H9 (cell line): ENCODE measurements at regions not wholly inside any gene's neighbourhood (a gene's known extent, or its start where the extent isn't known, plus 50 kb on each side); places are given as distances from the start of the nearest gene placed in this dataset.

ENCODE experiments used
- DNase-seq: peaks from one replicate; pipeline ENCODE4 v3.0.0-alpha.2; 2017
- H2AFZ ChIP-seq: one replicate; pipeline ENCODE4 v1.6.1; 2013; ENCODE audit warnings: mild to moderate bottlenecking, low read length, control low read depth, moderate library complexity
- H2AK5ac ChIP-seq: 2 replicates; pipeline ENCODE4 v1.6.1; 2013; ENCODE audit warnings: low read length, control low read depth, mixed read lengths; ENCODE audit not compliant: insufficient read length
- H2BK120ac ChIP-seq: one replicate; pipeline ENCODE4 v1.6.1; 2013; ENCODE audit warnings: low read depth, mild to moderate bottlenecking, low read length, control low read depth, inconsistent platforms; ENCODE audit not compliant: poor library complexity, severe bottlenecking
- H2BK12ac ChIP-seq: 2 replicates; pipeline ENCODE4 v1.6.1; 2013; ENCODE audit warnings: low read length, control low read depth, mixed read lengths, low read depth; ENCODE audit not compliant: insufficient read length
- H2BK15ac ChIP-seq: 2 replicates; pipeline ENCODE4 v1.6.1; 2013; ENCODE audit warnings: low read depth, low read length, control low read depth
- H2BK20ac ChIP-seq: one replicate; pipeline ENCODE4 v1.6.1; 2013; ENCODE audit warnings: low read depth, mild to moderate bottlenecking, low read length, control low read depth, inconsistent platforms; ENCODE audit not compliant: poor library complexity, severe bottlenecking
- H2BK5ac ChIP-seq: 2 replicates; pipeline ENCODE4 v1.6.1; 2013; ENCODE audit warnings: low read length, control low read depth, mixed read lengths; ENCODE audit not compliant: insufficient read length
- H3K14ac ChIP-seq: 2 replicates; pipeline ENCODE4 v1.6.1; 2013; ENCODE audit warnings: low read length, control low read depth; ENCODE audit not compliant: insufficient read depth
- H3K18ac ChIP-seq: 2 replicates; pipeline ENCODE4 v1.6.1; 2013; ENCODE audit warnings: low read depth, mild to moderate bottlenecking, mixed read lengths, low read length, control low read depth; ENCODE audit not compliant: insufficient read length
- H3K23ac ChIP-seq: 2 replicates; pipeline ENCODE4 v1.6.1; 2013; ENCODE audit warnings: low read length, control low read depth, mixed read lengths, low read depth; ENCODE audit not compliant: insufficient read length
- H3K23me2 ChIP-seq: 2 replicates; pipeline ENCODE4 v1.6.1; 2013; ENCODE audit warnings: low read depth, mild to moderate bottlenecking, mixed read lengths, low read length, control low read depth; ENCODE audit not compliant: insufficient read length, poor library complexity, severe bottlenecking
- H3K27ac ChIP-seq: 2 replicates; pipeline ENCODE4 v1.5.1; 2013; ENCODE audit warnings: low read length, control low read depth, mixed read lengths, low read depth; ENCODE audit not compliant: insufficient read length
- H3K27me3 ChIP-seq: 2 replicates; pipeline ENCODE4 v1.6.1; 2013; ENCODE audit warnings: low read length, control low read depth, inconsistent platforms; ENCODE audit not compliant: insufficient read depth
- H3K4ac ChIP-seq: 2 replicates; pipeline ENCODE4 v1.6.1; 2013; ENCODE audit warnings: low read depth, mild to moderate bottlenecking, control low read depth, inconsistent platforms, low read length, moderate library complexity
- H3K4me1 ChIP-seq: 2 replicates; pipeline ENCODE4 v1.6.1; 2013; ENCODE audit warnings: low read length, control low read depth, inconsistent platforms; ENCODE audit not compliant: insufficient read depth
- H3K4me2 ChIP-seq: 2 replicates; pipeline ENCODE4 v1.6.1; 2013; ENCODE audit warnings: low read length, control low read depth, mixed read lengths; ENCODE audit not compliant: insufficient read length, insufficient read depth
- H3K56ac ChIP-seq: 2 replicates; pipeline ENCODE4 v1.6.1; 2013; ENCODE audit warnings: low read depth, mild to moderate bottlenecking, mixed read lengths, low read length, control low read depth; ENCODE audit not compliant: insufficient read length
- H3K79me1 ChIP-seq: 2 replicates; pipeline ENCODE4 v1.6.1; 2013; ENCODE audit warnings: low read depth, mild to moderate bottlenecking, moderate library complexity, low read length, control low read depth, inconsistent platforms; ENCODE audit not compliant: insufficient read depth, poor library complexity, severe bottlenecking
- H3K79me2 ChIP-seq: 2 replicates; pipeline ENCODE4 v1.6.1; 2013; ENCODE audit warnings: low read length, control low read depth, inconsistent platforms; ENCODE audit not compliant: insufficient read depth
- H3K9ac ChIP-seq: 2 replicates; pipeline ENCODE4 v1.6.1; 2013; ENCODE audit warnings: low read length, control low read depth, mixed read lengths; ENCODE audit not compliant: insufficient read length; ENCODE audit errors: extremely low read depth
- H3K9me3 ChIP-seq: one replicate; pipeline ENCODE4 v1.6.1; 2013; ENCODE audit warnings: low read depth, low read length, inconsistent platforms; ENCODE audit not compliant: control insufficient read depth
- H3T11ph ChIP-seq: one replicate; pipeline ENCODE4 v1.6.1; 2013; ENCODE audit warnings: mild to moderate bottlenecking, low read length, control low read depth, inconsistent platforms
- H4K20me1 ChIP-seq: one replicate; pipeline ENCODE4 v1.6.1; 2013; ENCODE audit not compliant: control insufficient read depth, insufficient read length, insufficient read depth
- H4K5ac ChIP-seq: 2 replicates; pipeline ENCODE4 v1.6.1; 2013; ENCODE audit warnings: low read depth, mild to moderate bottlenecking, mixed read lengths, low read length, control low read depth; ENCODE audit not compliant: insufficient read length
- H4K8ac ChIP-seq: replicated peaks from 2 replicates; pipeline ENCODE4 v1.6.1; 2013; ENCODE audit warnings: low read length, control low read depth, mixed read lengths, low read depth; ENCODE audit not compliant: insufficient read length
- H4K91ac ChIP-seq: 2 replicates; pipeline ENCODE4 v1.6.1; 2013; ENCODE audit warnings: low read depth, mild to moderate bottlenecking, moderate library complexity, mixed read lengths, low read length, control low read depth; ENCODE audit not compliant: insufficient read length
- H3K27ac Mint-ChIP-seq, 3 experiments: 2 replicates in 2 of 3; 3 replicates in 1 of 3; pipeline ENCODE4 v1.8.0; 2020 to 2021; ENCODE audit warnings: mixed read lengths in 3 of 3, mild to moderate bottlenecking in 1 of 3, moderate library complexity in 1 of 3
- H3K27me3 Mint-ChIP-seq: 2 replicates; pipeline ENCODE4 v1.8.0; 2021; ENCODE audit warnings: low read depth, mild to moderate bottlenecking, moderate library complexity, mixed read lengths
- H3K36me3 Mint-ChIP-seq, 3 experiments: 2 replicates in 2 of 3; 3 replicates in 1 of 3; pipeline ENCODE4 v1.8.0; 2020 to 2021; ENCODE audit warnings: low read depth in 3 of 3, mixed read lengths in 3 of 3; ENCODE audit not compliant: insufficient read depth in 1 of 3
- H3K4me1 Mint-ChIP-seq, 2 experiments: 2 replicates each; pipeline ENCODE4 v1.8.0; 2020; ENCODE audit warnings: mixed read lengths in 2 of 2
- H3K4me3 Mint-ChIP-seq, 2 experiments: 2 replicates in 1 of 2; 3 replicates in 1 of 2; pipeline ENCODE4 v1.8.0; 2020 to 2021; ENCODE audit warnings: mild to moderate bottlenecking in 2 of 2, mixed read lengths in 2 of 2, moderate library complexity in 1 of 2
- H3K9me3 Mint-ChIP-seq, 2 experiments: 2 replicates in 1 of 2; 3 replicates in 1 of 2; pipeline ENCODE4 v1.8.0; 2020; ENCODE audit warnings: mild to moderate bottlenecking in 2 of 2, mixed read lengths in 2 of 2, moderate library complexity in 1 of 2
- WGBS: extraction: QIAGEN DNeasy Blood & Tissue Kit; methylation state at CpG from one replicate; pipeline ENCODE4 v1.1.7; 2013; ENCODE audit warnings: missing lambda C conversion rate, low lambda C conversion rate, mixed read lengths; ENCODE audit not compliant: insufficient read length; ENCODE audit errors: extremely low coverage; 5-methylcytosine and 5-hydroxymethylcytosine counted together
- TF ChIP-seq, protein P1 (sequence below): fragments of 200-600 bp; sonication (generic); conservative IDR thresholded peaks from 3 replicates; pipeline ENCODE4 v1.8.0; 2021; ENCODE audit warnings: antibody characterized with exemption, mild to moderate bottlenecking

DNA sequence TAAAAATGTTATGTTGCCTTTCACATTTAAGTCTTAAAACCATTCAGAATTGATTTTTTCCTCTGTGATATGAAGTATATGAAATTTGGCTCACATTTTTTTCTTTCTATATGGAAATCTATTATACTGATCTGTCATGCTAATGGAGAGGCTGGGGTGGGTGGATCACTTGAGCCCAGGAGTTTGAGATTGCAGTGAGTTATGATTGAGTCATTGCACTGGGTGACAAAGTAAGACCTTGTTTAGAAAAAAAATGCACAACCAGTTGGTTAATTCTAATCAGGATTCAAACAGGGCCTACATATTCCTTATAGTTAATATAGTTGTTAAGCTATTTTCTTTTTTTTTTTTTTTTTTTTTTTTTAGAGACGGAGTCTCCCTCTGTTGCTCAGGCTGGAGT, 230.5 kb downstream of the MFSD1 start:
- H2BK20ac ChIP-seq: no peak overlapping the region
- no peak overlapping the region for H3K4me2 ChIP-seq
- no peak overlapping the region for H2AK5ac ChIP-seq
- no peak overlapping the region for H3K56ac ChIP-seq
- no peak overlapping the region for H4K8ac ChIP-seq
- no peak overlapping the region for H3K9ac ChIP-seq
- H2AFZ ChIP-seq: no peak overlapping the region
- H3K27ac ChIP-seq: no peak overlapping the region
- no CpG with 5 or more reads among the region's 1 CpG for WGBS
- Mint-ChIP-seq H3K27ac (no peak overlapping the region), H3K9me3 (peaks cover 0 to 6% of the 10 kb centered on the region in 2 experiments; a peak in 1 of 5 replicates), H3K27me3 (no peaks in the 10 kb centered on the region), H3K4me3 (no peak overlapping the region), H3K36me3 (no peaks in the 10 kb centered on the region), H3K4me1 (no peaks in the 10 kb centered on the region)
- H3K18ac ChIP-seq: no peak overlapping the region
- H3K79me2 ChIP-seq: no peaks in the 10 kb centered on the region
- DNase-seq: no peak
- no peak overlapping the region for H2BK120ac ChIP-seq
- H2BK12ac ChIP-seq: no peak overlapping the region
- H3K9me3 ChIP-seq: no peaks in the 10 kb centered on the region
- no peaks in the 10 kb centered on the region for H3K27me3 ChIP-seq
- TF ChIP-seq, protein P1, sequence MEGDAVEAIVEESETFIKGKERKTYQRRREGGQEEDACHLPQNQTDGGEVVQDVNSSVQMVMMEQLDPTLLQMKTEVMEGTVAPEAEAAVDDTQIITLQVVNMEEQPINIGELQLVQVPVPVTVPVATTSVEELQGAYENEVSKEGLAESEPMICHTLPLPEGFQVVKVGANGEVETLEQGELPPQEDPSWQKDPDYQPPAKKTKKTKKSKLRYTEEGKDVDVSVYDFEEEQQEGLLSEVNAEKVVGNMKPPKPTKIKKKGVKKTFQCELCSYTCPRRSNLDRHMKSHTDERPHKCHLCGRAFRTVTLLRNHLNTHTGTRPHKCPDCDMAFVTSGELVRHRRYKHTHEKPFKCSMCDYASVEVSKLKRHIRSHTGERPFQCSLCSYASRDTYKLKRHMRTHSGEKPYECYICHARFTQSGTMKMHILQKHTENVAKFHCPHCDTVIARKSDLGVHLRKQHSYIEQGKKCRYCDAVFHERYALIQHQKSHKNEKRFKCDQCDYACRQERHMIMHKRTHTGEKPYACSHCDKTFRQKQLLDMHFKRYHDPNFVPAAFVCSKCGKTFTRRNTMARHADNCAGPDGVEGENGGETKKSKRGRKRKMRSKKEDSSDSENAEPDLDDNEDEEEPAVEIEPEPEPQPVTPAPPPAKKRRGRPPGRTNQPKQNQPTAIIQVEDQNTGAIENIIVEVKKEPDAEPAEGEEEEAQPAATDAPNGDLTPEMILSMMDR: no peak
- H4K91ac ChIP-seq: no peak overlapping the region
- no peaks in the 10 kb centered on the region for H3K4me1 ChIP-seq
- no peak overlapping the region for H2BK5ac ChIP-seq
- no peaks in the 10 kb centered on the region for H4K20me1 ChIP-seq
- H2BK15ac ChIP-seq: no peak overlapping the region
- no peak overlapping the region for H3T11ph ChIP-seq
- no peaks in the 10 kb centered on the region for H3K79me1 ChIP-seq
- no peak overlapping the region for H3K23ac ChIP-seq
- no peak overlapping the region for H3K14ac ChIP-seq
- no peak overlapping the region for H3K4ac ChIP-seq
- H3K23me2 ChIP-seq: no peaks in the 10 kb centered on the region
- H4K5ac ChIP-seq: no peak overlapping the region
